PFSK-1 (cell line): ENCODE measurements at regions not wholly inside any gene's neighbourhood (a gene's known extent, or its start where the extent isn't known, plus 50 kb on each side); places are given as distances from the start of the nearest gene placed in this dataset.

Source experiments
- POLR2AphosphoS5 ChIP-seq: IDR thresholded peaks from 2 replicates; pipeline ENCODE4 v1.6.1; 2012; ENCODE audit warnings: low read depth, mild to moderate bottlenecking, control low read depth, low read length, moderate library complexity
- REST ChIP-seq, 2 experiments: IDR thresholded peaks; 2 replicates each; pipeline versions ENCODE4 v1.6.1 to v1.8.0; 2011 to 2012; ENCODE audit warnings: low read depth in 2 of 2, low read length in 2 of 2, control low read depth in 1 of 2, inconsistent platforms in 1 of 2, mild to moderate bottlenecking in 1 of 2, moderate library complexity in 1 of 2; ENCODE audit not compliant: insufficient read depth in 1 of 2
- SIN3A ChIP-seq: IDR thresholded peaks from 2 replicates; pipeline ENCODE4 v1.6.1; 2012; ENCODE audit warnings: mild to moderate bottlenecking, low read length, moderate library complexity, borderline replicate concordance; ENCODE audit not compliant: insufficient read depth
- TAF1 ChIP-seq: IDR thresholded peaks from 2 replicates; pipeline ENCODE4 v1.6.1; 2012; ENCODE audit warnings: low read length, control low read depth, borderline replicate concordance; ENCODE audit not compliant: insufficient read depth

GRCh38 chr9:17864951-17865350, 286.1 kb downstream of the SH3GL2 start:
- no peak for TF ChIP-seq POLR2AphosphoS5
- TF ChIP-seq REST (IDR thresholded peaks at IDR 0.05; ENCODE audit: insufficient read depth in 1 of 2, low read depth in 2 of 2, low read length in 2 of 2), result no peak
- no peak for TF ChIP-seq SIN3A
- TF ChIP-seq TAF1, result no peak
